Smooth muscle cell (in vitro differentiated cells): ENCODE measurements at regions not wholly inside any gene's neighbourhood (a gene's known extent, or its start where the extent isn't known, plus 50 kb on each side); places are given as distances from the start of the nearest gene placed in this dataset.

Source experiments
- DNase-seq: peaks from one replicate; lab custom pipeline; 2025; ENCODE audit not compliant: unreplicated experiment; lab: John Stamatoyannopoulos, UW
- H2AFZ ChIP-seq: fragments of 200-600 bp; sonication (generic); 2 replicates; pipeline ENCODE4 v1.6.0; 2016; ENCODE audit warnings: antibody characterized with exemption, low read depth, mild to moderate bottlenecking
- H3F3A ChIP-seq: fragments of 200-600 bp; sonication (generic); 2 replicates; pipeline ENCODE4 v1.6.0; 2017; ENCODE audit warnings: antibody characterized with exemption, low read depth
- H3K27ac ChIP-seq: fragments of 200-600 bp; sonication (generic); 2 replicates; pipeline ENCODE4 v1.5.1; 2016; ENCODE audit warnings: low read depth, mild to moderate bottlenecking
- H3K27me3 ChIP-seq: fragments of 200-600 bp; sonication (generic); 2 replicates; pipeline ENCODE4 v1.6.1; 2016; ENCODE audit warnings: low read depth, mild to moderate bottlenecking
- H3K36me3 ChIP-seq: fragments of 200-600 bp; sonication (generic); 2 replicates; pipeline ENCODE4 v1.5.1; 2016; ENCODE audit warnings: low read depth
- H3K4me1 ChIP-seq: fragments of 200-600 bp; sonication (generic); 2 replicates; pipeline ENCODE4 v1.5.1; 2016; ENCODE audit warnings: low read depth
- H3K4me2 ChIP-seq: fragments of 200-600 bp; sonication (generic); 2 replicates; pipeline ENCODE4 v1.6.0; 2016; ENCODE audit warnings: mild to moderate bottlenecking
- H3K4me3 ChIP-seq: fragments of 200-600 bp; sonication (generic); 2 replicates; pipeline ENCODE4 v1.5.1; 2016; ENCODE audit warnings: mild to moderate bottlenecking
- H3K79me2 ChIP-seq: fragments of 200-600 bp; sonication (generic); 2 replicates; pipeline ENCODE4 v1.6.0; 2016; ENCODE audit warnings: low read depth, mild to moderate bottlenecking
- H3K9ac ChIP-seq: fragments of 200-600 bp; sonication (generic); 2 replicates; pipeline ENCODE4 v1.6.0; 2016; ENCODE audit warnings: low read depth
- H3K9me3 ChIP-seq: fragments of 200-600 bp; sonication (generic); replicated peaks from 2 replicates; pipeline ENCODE4 v1.5.1; 2016; ENCODE audit warnings: low read depth
- H4K20me1 ChIP-seq: fragments of 200-600 bp; sonication (generic); 2 replicates; pipeline ENCODE4 v1.6.0; 2016; ENCODE audit warnings: low read depth
- CTCF ChIP-seq: fragments of 200-600 bp; sonication (generic); IDR thresholded peaks from 2 replicates; pipeline ENCODE4 v1.5.1; 2017; ENCODE audit warnings: borderline replicate concordance, mild to moderate bottlenecking, antibody characterized with exemption; ENCODE audit not compliant: insufficient read depth, poor library complexity, severe bottlenecking
- WGBS: methylation state at CpG from one replicate; pipeline ENCODE4 v1.1.7; 2016; ENCODE audit warnings: low lambda C conversion rate; 5-methylcytosine and 5-hydroxymethylcytosine counted together

- Histone ChIP-seq H3K4me3 (no peak overlapping the region), H3K27me3 (no peaks in the 10 kb centered on the region), H3K4me1 (no peaks in the 10 kb centered on the region), H2AFZ (no peak overlapping the region), H4K20me1 (no peaks in the 10 kb centered on the region), H3K79me2 (no peaks in the 10 kb centered on the region), H3K36me3 (no peaks in the 10 kb centered on the region), H3F3A (no peaks in the 10 kb centered on the region), H3K9me3 (no peaks in the 10 kb centered on the region), H3K4me2 (no peak overlapping the region), H3K9ac (no peak overlapping the region), H3K27ac (no peak overlapping the region)
- WGBS = 87% methylated on average over 3 of the region's 3 CpGs
- TF ChIP-seq CTCF = no peak
- DNase-seq = no peak
Observed at GRCh38 chr5:2439608-2440007, 311.9 kb downstream of the IRX2 start.

- H3K4me2 ChIP-seq = no peak overlapping the region
- H3K4me1 ChIP-seq = no peaks in the 10 kb centered on the region
- H3K9me3 ChIP-seq = no peaks in the 10 kb centered on the region
- H3K27me3 ChIP-seq = no peaks in the 10 kb centered on the region
- no peak overlapping the region for H3K4me3 ChIP-seq
- no peaks in the 10 kb centered on the region for H3K36me3 ChIP-seq
- 83% methylated on average over 6 of the region's 6 CpGs for WGBS
- no peaks in the 10 kb centered on the region for H3K79me2 ChIP-seq
- no peak for DNase-seq
- H2AFZ ChIP-seq = no peak overlapping the region
- no peaks in the 10 kb centered on the region for H4K20me1 ChIP-seq
- H3K9ac ChIP-seq = no peak overlapping the region
- TF ChIP-seq CTCF = no peak
- H3K27ac ChIP-seq = no peak overlapping the region
- H3F3A ChIP-seq = no peaks in the 10 kb centered on the region
Observed at GRCh38 chr5:2433086-2433485, 318.4 kb downstream of the IRX2 start.

- Histone ChIP-seq H3K79me2 (no peaks in the 10 kb centered on the region), H2AFZ (no peak overlapping the region), H3K4me3 (no peak overlapping the region), H3K4me2 (no peak overlapping the region), H4K20me1 (no peaks in the 10 kb centered on the region), H3K27ac (no peak overlapping the region), H3F3A (no peaks in the 10 kb centered on the region), H3K4me1 (no peaks in the 10 kb centered on the region), H3K9me3 (no peaks in the 10 kb centered on the region), H3K9ac (no peak overlapping the region), H3K27me3 (no peaks in the 10 kb centered on the region), H3K36me3 (no peaks in the 10 kb centered on the region)
- TF ChIP-seq CTCF = no peak
- 77% methylated on average over 14 of the region's 14 CpGs for WGBS
- no peak for DNase-seq
Observed at GRCh38 chr5:2432076-2432920, 319.2 kb downstream of the IRX2 start.

GRCh38 chr5:2430606-2431005 is 320.9 kb downstream of the IRX2 start:
- Histone ChIP-seq H3K4me3 (no peak overlapping the region), H3K4me1 (no peaks in the 10 kb centered on the region), H3K9me3 (no peaks in the 10 kb centered on the region), H2AFZ (no peak overlapping the region), H4K20me1 (no peaks in the 10 kb centered on the region), H3K36me3 (no peaks in the 10 kb centered on the region), H3K79me2 (no peaks in the 10 kb centered on the region), H3K9ac (no peak overlapping the region), H3K27me3 (no peaks in the 10 kb centered on the region), H3F3A (no peaks in the 10 kb centered on the region), H3K4me2 (no peak overlapping the region), H3K27ac (no peak overlapping the region)
- TF ChIP-seq CTCF = no peak
- WGBS = 77% methylated on average over 5 of the region's 5 CpGs
- no peak for DNase-seq
